ENCODE measurements at regions not wholly inside any gene's neighbourhood (a gene's known extent, or its start where the extent isn't known, plus 50 kb on each side); places are given as distances from the start of the nearest gene placed in this dataset.
"Not testable (repeated sequence)": the region's sequence is repeated elsewhere in the genome, so short reads cannot be mapped to it uniquely, and the experiment has no call there.

DNA sequence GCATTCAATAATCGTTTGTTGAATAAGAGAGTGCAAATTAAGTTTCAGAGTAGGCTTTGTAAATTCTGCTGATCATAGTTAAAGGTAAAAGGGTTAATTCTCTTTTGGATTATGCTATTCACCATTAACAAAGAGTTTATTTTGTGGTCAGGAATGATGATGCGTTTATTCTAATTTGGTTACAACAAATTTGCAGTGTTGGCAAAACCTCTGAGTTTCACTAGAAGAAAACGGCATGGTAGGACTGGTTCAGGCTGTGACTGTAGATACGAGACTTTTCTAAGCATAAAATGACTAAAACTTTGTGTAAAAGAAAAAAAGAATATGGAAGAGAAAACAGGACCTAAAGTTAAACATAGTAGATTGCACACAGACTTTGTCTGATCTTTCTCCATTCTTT, 234.7 kb downstream of the TLR4 start:
- no peak for DNase-seq (ENCODE audit: low read depth)

DNA sequence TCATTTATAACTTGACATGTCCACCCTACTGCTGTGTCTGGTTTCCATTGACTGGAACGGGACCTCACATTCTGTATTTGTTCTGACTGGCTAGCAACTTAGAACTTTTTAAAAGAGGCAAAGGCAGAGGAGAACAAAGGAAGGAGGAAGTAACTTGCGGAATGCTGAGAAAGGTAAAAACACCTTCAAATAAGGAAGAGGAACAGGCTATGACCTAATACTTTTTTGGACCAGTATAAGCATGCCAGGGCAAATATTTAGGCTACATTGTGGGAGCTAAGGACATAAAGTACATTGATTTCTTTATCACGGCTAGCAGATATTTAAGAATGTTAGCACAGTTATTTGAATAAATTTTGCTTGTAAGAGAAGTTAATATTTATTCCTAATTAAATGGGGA, 240.5 kb downstream of the TLR4 start:
- DNase-seq (ENCODE audit: low read depth): not testable (repeated sequence)

DNA sequence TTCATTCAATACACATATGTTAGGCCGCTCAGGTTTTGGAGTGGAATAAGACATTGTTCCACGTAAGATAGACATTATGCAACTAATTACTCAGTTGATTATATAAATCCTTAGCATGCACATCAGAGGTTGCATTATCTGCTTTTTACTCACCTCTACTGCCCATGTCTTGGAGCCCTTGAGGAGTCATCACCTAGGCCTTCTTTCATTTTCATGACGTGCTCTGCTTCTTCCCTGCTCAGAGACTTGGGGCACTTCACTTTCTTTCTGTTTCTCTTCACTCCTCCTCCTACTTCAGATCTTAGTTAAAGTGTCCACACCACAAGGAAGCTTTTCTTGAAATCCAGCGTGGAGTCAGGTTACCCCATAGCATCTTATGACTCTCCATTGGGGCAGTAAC, 241.1 kb downstream of the TLR4 start:
- no peak for DNase-seq (ENCODE audit: low read depth)

DNA sequence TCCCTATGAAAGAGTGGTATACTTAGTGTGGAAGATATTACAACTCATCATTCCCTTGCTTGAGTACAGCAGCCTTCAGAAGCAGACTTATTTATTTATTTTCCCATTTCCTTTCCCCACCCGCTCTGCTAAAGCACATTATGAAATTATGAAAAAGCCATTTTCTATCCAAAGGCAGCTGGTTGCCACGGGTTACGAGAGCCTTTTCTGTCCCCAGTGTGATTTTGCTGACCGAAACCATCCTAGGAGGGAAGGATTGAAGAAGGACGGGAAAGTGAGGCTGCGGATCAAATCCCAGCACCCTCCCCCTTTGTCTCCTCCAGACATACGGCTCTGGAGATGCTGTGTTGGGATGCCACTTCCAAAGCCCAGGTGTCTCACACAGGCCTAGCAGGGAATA, 246.9 kb downstream of the TLR4 start:
- no peak for DNase-seq (ENCODE audit: low read depth)

DNA sequence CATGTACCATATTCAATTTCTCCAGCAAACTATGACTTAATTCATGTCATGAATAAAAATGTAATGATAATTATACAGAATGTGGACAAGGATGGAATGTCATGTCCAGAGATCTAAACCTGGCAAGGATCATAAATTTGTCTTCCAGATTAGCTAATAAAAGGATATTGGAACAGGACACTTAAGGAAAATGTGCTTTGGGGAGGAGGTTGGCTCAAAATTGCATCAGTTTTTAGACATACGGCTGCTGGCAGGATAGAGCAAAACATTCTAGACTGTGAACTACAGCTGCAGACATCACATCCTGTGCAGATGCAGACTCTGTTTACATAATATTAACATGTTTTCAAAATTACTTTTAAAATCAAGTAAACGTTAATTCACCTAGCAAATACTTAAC, 248.4 kb downstream of the TLR4 start:
- no peak for DNase-seq (ENCODE audit: low read depth)

DNA sequence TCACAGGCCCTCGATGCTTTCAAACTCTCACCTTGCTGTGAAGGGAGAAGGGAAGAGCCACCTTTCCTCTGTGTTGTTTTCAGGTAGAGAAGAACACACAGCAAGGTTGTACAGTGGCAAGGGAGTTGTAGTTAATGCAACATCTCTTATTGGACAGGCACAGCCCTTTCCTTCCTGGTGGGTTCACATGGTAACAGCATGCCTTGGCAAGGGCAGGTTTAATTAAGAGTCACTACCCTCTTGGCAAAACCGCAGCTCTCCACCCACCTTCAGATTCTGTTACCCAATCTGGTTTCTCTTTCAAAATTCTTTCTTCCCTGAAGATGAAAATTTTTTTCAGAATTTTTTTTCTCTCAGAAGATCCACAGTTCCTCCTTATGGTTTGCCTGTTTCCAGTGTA, 253.1 kb downstream of the TLR4 start:
- DNase-seq (ENCODE audit: low read depth): no peak

DNA sequence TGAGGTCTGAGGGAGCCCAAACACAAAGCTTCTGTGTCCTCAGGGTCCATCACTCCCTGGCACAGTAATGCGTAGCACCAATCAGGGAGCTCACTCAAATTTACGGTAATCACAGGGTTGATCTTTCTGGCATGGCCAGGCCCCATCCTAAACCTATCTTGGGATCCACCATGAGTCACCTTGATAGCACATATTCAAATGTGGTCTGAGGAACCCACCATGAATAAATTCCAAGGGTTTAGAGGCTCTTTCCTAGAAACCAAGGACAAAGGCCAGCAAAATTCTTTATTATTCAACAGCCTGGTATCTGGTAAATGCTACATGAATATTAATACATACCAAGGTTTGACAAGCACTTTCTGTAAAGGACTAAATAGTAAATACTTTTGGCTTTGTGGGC, 254.5 kb downstream of the TLR4 start:
- no peak for DNase-seq (ENCODE audit: low read depth)

DNA sequence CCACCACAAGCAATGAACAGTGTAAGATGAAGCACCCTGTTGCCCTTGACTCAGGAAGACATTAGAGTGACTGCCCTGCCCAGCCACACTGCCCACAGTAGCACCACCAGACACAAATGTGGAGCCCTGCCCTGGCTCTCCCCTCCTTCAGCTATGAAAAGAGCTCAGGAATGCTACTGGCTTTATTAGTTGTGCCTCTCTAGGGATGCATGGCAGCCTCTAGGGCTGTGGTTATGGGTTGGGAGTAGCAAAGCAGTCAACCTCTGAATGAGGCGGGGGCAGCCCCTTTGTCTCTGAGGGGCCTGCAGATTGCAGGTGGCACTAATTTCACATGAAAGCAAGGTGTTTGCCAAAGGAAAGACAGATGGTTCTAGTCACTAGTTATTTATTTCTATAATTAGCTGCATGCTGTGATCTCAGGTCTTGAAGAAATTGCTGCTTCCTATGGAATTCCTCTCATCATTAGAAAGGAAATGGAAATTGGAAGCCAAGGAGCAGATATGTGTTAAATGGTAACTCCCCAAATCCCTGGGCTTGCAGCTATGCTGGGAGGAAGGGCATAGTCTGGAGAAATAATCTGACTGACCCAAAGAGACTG, 259.4 kb downstream of the TLR4 start:
- no peak for DNase-seq (ENCODE audit: low read depth)

DNA sequence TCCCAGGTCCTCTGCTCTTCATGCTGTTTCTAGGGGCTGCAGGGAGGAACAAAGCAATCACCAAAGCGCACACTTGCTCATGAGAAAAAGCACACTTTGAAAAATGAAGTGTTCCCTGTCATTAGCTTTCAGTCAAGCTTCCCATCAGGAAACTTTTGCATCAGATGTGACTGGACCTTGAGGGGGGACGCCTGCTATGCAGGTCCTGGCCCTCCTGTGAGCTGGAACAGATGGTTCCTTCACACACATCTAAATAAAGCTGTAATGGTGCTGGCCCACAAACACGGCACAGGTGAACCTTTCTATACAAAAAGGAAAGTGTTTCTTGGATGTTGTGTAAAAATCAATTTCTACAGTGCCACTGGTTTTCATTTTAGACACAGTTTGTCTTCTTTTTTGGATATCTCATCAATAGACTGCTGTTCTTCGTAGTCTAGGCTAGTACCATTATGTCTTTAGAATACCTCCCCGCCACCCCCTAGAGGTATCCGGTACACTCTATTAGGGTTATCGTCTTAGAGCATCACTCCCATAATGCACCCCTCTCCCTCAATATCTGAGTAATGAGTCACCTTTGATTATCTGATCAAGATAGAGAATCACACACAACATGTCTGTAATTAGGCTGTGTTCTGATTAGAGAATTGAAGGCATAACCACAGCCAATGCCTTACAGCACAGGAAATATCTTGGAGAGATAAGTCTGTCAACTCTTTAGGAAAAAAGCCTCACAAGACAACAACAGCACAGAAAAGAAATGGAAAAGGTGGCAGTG, 266.3 kb downstream of the TLR4 start:
- no peak for DNase-seq (ENCODE audit: low read depth)

DNA sequence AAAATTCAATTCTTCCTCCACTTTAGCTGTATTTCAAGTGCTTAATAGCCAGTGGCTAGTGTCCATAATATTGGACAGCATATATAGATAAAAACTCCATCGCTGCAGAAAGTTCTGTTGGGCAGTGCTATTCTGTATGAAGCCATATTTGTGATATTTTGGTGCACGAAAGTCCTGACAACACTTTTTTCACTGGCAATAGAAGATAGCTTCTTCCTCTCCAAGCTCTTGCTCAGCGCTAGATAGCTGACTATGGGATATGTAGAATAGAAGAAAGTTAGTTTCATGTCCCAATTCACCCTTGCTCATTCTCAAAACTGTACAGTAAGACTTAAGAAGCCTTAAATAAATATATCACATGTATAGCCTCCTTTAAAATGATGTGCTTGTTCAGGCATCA, 269.9 kb downstream of the TLR4 start:
- DNase-seq (ENCODE audit: low read depth): no peak

DNA sequence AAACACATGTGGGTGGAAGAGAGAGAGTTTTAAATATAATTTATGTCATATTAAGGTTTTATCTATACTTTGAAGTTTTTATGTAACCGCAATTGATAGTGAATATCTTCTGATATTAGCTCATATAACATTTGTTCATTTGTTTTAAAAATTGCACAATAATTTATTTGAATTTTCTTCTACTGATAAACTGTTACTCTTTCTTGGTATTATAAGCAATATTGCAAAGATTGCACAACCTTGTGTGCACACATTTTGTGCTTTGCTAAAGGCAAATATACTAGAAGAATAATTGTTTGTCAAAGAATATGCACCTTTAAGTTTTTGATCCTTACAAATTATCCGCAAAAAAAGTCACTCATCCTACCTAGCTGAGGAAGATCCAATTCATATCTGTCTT, 275.7 kb downstream of the TLR4 start:
- no peak for DNase-seq (ENCODE audit: low read depth)

DNA sequence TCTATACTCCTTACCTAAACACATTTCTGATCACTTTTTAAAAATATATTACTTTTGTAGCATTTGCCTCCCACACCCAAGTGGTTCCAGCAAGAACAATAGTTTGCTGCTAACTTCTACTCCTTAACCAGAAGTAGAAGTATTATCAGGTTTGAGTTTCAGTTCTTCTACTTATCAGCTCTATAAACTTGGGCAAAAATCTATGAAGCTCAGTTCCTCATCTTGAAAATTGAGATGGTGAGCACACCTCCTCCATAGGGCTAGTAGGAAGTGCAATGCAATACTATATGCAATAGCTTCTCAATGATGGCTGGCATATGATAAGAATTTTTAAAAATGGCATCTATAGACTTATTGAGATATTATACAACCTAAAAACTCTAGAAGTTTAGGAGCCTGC, 283.7 kb downstream of the TLR4 start:
- DNase-seq (ENCODE audit: low read depth): no peak

DNA sequence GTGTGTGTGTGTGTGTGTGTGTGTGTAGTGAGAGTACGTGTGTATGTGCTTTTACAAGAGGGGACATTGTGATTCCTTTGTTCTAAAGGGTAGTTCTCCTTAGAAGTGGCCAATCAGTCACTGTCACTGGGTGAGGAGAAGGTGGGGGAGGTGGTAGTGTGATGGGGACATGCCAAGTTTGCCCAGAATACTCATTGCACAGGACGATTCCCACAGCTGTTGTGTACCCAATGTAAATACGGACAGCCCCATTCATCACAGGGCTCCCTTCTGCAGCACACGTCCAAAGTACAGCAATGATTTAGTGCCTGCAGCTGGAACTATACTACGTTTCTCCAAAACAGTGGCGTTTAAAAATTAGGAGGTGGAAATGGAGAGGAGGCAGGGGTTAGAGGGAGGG, 287.8 kb downstream of the TLR4 start:
- no peak for DNase-seq (ENCODE audit: low read depth)

DNA sequence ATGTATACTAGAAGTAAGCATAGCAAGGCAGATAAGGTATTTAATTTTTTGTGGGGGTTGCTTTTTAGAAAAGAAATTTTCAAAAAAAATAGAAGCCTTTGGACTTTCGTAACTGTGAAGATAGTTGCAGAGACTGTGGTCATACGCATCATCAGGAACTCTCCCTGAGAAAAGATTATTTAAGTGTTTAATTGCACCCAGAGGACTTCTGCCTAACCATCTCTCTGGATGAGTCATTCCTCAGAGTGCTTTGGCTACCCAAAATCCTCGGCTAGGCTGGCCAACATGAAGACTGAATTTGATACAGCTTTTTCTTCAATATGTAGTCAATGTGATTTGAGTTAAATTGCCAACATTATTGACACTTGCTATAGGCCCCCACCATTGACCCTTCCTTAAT, 296.4 kb downstream of the TLR4 start:
- no peak for DNase-seq (ENCODE audit: low read depth)

DNA sequence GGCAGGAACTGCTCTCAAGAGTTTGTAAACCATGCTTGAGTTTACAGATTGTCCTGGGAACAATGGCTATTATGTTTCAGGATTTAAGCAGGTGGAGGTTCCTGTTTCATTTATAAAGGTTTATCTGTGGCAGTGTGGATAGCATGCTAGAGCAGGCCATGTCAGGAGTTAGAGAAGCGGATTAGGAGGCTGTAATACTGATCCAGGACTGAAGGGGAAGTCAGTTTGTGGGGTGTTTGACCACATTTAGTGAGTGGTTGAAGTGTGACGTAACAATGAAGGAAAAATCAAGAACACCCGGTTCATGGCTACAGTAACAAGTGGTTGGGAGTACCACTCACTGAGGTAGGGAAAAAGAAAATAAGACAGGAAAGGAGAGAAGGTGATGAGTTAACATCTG, 299.0 kb downstream of the TLR4 start:
- DNase-seq (ENCODE audit: low read depth): no peak

DNA sequence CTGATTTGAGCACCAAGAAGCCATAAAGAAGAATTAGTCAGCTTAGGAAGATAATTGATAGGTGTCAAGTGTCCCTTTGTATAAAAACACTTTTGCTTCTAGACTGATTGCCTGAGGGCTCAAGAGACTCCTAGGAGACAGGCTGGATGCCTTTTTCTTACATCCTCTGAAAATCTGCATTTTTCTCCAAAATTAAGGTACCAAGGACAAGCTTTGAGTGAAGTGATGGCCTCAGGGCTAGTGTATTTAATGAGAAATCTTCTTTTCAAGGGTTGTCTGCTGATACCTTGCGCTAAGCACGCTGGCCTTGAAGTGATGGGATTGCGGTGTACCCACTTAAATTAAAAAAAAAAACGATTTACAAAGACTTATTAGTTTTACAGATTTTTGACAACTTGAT, 304.0 kb downstream of the TLR4 start:
- DNase-seq (ENCODE audit: low read depth): no peak

DNA sequence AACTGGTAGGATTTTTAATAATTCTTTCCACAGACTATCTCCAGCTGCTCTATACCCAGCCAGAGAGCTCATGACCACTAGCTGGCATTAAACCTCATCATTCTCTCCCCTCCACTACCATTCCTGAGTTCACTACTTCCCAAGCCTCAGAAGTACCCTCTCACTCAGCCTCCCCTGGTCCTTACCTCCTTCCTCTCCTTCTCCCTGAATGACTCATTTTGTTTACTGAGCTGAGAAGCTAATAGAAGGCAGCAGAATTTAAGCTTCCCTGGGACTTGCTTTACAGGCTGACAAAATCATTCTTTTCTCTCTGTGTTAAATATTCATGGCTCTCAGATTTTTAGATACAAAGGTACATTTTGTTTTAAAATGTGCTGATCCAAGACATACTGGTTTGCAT, 305.4 kb downstream of the TLR4 start:
- no peak for DNase-seq (ENCODE audit: low read depth)

DNA sequence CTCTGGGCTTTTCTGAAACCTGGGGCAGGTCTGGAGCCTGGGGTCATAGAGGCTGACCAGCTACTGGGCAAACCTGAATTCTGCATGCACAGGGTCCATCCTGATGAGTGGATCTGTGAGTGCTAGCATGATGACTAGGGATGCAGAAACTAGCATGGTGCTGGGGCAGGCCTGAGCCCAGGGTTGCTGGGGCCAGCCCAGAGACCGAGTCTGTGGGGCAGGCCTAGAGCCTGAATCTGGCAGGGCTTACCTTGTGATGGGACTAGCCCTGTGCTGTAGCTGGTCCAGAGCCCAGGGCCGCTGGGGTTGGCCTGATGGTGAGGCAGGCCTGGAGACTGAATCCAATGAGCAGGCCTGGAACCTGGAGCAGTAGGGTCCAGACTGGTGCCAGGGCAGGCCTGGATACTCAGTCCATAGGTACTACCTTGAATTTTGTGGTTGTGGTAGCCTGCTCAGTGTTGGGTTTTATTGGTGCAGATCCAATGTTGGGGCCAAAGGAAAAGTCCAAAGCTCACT, 313.5 kb downstream of the TLR4 start:
- no peak for DNase-seq (ENCODE audit: low read depth)

DNA sequence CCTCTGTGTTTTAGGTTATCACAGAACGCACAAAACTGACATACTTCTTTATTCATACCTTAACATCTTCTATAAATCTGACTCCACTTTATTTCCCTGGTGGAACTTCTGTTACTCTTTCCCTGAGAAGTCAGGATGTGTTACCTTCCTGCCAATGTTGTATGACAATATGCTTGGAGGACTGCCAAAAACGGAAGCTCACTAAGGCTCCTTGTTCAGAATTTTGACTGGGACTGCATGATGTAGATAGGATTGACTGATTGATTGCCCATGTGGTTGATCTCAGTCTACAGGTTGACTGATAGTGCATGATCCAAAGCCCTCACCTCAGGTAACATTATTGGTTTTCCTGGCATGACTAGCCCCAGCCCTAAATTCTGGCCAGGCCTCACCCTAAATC, 319.4 kb downstream of the TLR4 start:
- DNase-seq (ENCODE audit: low read depth): no peak

DNA sequence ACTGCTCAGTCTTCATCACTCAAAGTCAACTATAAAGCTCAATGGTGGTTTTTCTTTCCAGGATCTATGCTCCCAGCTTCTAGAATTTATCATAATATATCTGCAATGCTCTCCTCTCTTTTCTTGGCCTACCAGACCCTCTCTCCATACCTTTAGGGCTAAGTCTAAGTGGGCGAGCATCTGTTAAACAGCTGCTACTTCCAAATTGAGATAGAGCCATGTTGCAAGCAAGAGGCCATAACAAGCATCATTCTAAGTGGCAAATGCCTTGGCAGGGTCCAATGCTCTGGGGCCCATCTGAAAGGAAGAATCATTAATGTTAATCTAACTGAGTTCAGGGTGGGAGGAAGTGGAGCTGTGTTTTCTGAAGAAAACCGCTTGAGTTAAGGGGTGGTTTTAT, 324.0 kb downstream of the TLR4 start:
- no peak for DNase-seq (ENCODE audit: low read depth)

DNA sequence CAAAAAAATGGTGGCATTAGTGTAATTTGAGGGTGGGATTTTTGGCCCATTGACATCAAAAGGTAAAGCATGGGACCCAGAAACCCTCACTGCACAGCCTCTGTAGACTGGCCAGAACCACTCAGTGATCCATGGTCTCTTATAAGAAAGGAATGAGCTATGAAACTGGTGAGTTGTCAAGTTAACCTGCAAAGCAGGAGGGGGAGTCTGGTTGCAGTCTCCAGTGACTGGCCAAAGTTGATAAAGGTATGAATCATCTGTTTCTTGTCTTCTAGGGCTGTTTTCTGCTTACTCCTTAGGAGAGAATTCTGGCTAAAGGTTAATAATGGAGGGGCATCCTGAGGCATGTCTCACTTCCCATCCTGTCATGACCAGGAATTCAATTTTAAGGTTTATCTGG, 325.2 kb downstream of the TLR4 start:
- DNase-seq (ENCODE audit: low read depth): no peak

DNA sequence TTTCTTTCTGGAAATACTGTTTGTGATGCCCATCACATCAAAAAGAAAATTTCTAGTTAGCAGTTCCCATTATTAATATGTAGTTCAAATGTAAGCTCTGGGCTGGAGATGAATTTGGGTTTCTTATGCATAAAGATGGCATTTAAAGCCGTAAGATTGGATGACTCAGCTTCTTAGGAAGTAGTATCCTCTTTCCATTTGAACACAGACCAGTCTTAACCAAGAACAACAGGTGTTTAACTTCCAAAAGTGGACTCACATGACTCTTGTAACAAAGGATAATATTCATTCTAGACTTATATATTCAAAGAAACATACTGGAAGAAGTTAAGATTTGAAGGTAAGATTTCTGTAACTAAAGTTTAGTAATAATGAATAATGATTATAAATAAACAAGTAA, 330.5 kb downstream of the TLR4 start:
- DNase-seq (ENCODE audit: low read depth): no peak

DNA sequence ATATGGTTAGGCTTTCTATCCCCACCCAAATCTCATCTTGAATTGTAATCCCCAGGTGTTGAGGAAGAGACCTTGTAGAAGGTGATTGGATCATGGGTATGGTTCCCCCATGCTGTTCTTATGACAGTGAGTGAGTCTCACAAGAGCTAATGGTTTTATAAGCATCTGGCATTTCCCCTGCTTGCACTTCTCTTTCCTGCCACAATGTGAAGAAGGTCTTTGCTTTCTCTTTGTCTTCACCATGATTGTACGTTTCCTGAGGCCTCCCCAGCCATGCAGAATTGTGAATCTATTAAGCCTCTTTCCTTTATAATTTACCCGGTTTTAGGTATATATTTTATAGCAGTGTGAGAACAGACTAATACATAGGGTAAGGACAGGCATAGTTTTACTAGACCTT, 334.5 kb downstream of the TLR4 start:
- no peak for DNase-seq (ENCODE audit: low read depth)

DNA sequence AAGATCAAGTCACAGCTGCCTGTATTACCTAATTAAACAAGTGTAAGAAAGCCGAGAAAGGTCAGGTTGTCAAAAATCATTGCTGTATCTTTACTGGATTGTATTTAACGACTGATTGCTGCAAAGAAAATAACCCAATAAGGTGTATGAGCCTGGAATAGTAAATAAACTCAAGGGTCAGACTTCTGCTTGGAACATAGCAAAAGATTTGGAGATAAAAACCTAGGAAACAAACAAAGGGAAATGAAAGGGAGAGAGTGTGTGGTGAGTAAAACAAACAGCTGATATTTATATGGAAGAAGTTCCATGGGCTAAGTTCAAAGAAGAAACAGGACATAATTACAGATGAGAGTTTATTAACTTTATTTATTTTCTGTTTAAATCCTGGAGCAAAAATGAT, 354.0 kb downstream of the TLR4 start:
- DNase-seq (ENCODE audit: low read depth): no peak

All from CMK (cell line).